ENCODE measurements at regions not wholly inside any gene's neighbourhood (a gene's known extent, or its start where the extent isn't known, plus 50 kb on each side); places are given as distances from the start of the nearest gene placed in this dataset.
A peak's percentile ranks its signal among the peaks of the same experiment; 100 is the strongest.

- DNase-seq: no peak
Measured at GRCh38 chr13:30125422-30126073, 181.8 kb downstream of the KATNAL1 start.

- DNase-seq: no peak
Measured at GRCh38 chr13:30124131-30124768, 183.1 kb downstream of the KATNAL1 start.

GRCh38 chr13:30123575-30123974 lies 183.8 kb downstream of the KATNAL1 start:
- DNase-seq: no peak

GRCh38 chr13:30121666-30122065 lies 185.7 kb downstream of the KATNAL1 start:
- no peak for DNase-seq

- DNase-seq: no peak
Measured at GRCh38 chr13:30121244-30121643, 186.1 kb downstream of the KATNAL1 start.

- DNase-seq: no peak
Measured at GRCh38 chr13:30120133-30120822, 187.1 kb downstream of the KATNAL1 start.

GRCh38 chr13:30119476-30119875 lies 187.9 kb downstream of the KATNAL1 start:
- no peak for DNase-seq

- no peak for DNase-seq
Measured at GRCh38 chr13:30116379-30116778, 191.0 kb downstream of the KATNAL1 start.

GRCh38 chr13:30115257-30115600 lies 192.1 kb downstream of the KATNAL1 start:
- no peak for DNase-seq

GRCh38 chr13:30114571-30115256 lies 192.6 kb downstream of the KATNAL1 start:
- peak; percentile 98 for DNase-seq

- DNase-seq: no peak
Measured at GRCh38 chr13:30113983-30114570, 193.3 kb downstream of the KATNAL1 start.

GRCh38 chr13:30113551-30113950 lies 193.8 kb downstream of the KATNAL1 start:
- DNase-seq: no peak

- DNase-seq: peak; percentile 83
Measured at GRCh38 chr13:30112602-30113435, 194.5 kb downstream of the KATNAL1 start.

GRCh38 chr13:30111810-30112209 lies 195.5 kb downstream of the KATNAL1 start:
- DNase-seq: no peak

- DNase-seq: no peak
Measured at GRCh38 chr13:30110301-30111070, 196.9 kb downstream of the KATNAL1 start.

GRCh38 chr13:30109471-30110135 lies 197.7 kb downstream of the KATNAL1 start:
- DNase-seq: no peak

GRCh38 chr13:30108913-30109237 lies 198.5 kb downstream of the KATNAL1 start:
- DNase-seq: no peak

GRCh38 chr13:30108216-30108912 lies 199.0 kb downstream of the KATNAL1 start:
- no peak for DNase-seq

- no peak for DNase-seq
Measured at GRCh38 chr13:30107521-30108136, 199.7 kb downstream of the KATNAL1 start.

- no peak for DNase-seq
Measured at GRCh38 chr13:30107121-30107520, 200.2 kb downstream of the KATNAL1 start.
